Neural progenitor cell (in vitro differentiated cells): ENCODE measurements at regions not wholly inside any gene's neighbourhood (a gene's known extent, or its start where the extent isn't known, plus 50 kb on each side); places are given as distances from the start of the nearest gene placed in this dataset.

Experiments
- EZH2 ChIP-seq: fragments of 200-600 bp; sonication (generic); IDR thresholded peaks from 2 replicates; pipeline ENCODE4 v1.6.1; 2017; ENCODE audit warnings: antibody characterized with exemption, mild to moderate bottlenecking, moderate library complexity
- TF ChIP-seq, protein P1 (sequence below): fragments of 200-600 bp; sonication (generic); IDR thresholded peaks from 2 replicates; pipeline ENCODE4 v1.5.1; 2017; ENCODE audit warnings: antibody characterized with exemption, mild to moderate bottlenecking

DNA sequence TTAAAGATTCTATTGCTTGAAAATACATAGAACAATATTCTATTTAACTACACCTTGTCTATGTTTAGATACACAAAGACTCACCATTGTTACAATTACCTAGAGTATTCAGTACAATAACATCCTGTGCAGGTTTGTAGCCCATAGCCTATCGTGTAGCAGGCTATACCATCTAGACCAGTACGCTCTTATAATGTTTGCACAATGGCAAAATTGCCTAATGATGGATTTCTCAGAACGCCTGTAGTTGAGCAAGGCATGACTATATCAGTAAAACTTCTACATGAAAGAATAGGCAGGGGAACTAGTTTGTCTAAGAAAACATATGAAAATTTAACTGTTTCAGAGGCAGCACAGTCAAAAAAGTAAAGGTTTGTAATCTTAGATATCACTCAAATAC, 375.9 kb downstream of the DAD1 start:
- TF ChIP-seq, protein P1, sequence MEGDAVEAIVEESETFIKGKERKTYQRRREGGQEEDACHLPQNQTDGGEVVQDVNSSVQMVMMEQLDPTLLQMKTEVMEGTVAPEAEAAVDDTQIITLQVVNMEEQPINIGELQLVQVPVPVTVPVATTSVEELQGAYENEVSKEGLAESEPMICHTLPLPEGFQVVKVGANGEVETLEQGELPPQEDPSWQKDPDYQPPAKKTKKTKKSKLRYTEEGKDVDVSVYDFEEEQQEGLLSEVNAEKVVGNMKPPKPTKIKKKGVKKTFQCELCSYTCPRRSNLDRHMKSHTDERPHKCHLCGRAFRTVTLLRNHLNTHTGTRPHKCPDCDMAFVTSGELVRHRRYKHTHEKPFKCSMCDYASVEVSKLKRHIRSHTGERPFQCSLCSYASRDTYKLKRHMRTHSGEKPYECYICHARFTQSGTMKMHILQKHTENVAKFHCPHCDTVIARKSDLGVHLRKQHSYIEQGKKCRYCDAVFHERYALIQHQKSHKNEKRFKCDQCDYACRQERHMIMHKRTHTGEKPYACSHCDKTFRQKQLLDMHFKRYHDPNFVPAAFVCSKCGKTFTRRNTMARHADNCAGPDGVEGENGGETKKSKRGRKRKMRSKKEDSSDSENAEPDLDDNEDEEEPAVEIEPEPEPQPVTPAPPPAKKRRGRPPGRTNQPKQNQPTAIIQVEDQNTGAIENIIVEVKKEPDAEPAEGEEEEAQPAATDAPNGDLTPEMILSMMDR, result no peak
- TF ChIP-seq EZH2, result no peak
